Urinary bladder (tissue), 3 donors: ENCODE measurements at regions not wholly inside any gene's neighbourhood (a gene's known extent, or its start where the extent isn't known, plus 50 kb on each side); places are given as distances from the start of the nearest gene placed in this dataset.

ENCODE experiments used
- DNase-seq: peaks from one replicate; pipeline ENCODE4 v3.0.0-alpha.2; 2015; ENCODE audit errors: extremely low spot score
- H3K27ac ChIP-seq: one replicate; pipeline ENCODE4 v1.5.1; 2013; ENCODE audit warnings: low read depth, mild to moderate bottlenecking, moderate library complexity
- H3K36me3 ChIP-seq: one replicate; pipeline ENCODE4 v1.6.1; 2013; ENCODE audit warnings: mild to moderate bottlenecking, moderate library complexity; ENCODE audit not compliant: insufficient read depth
- H3K4me1 ChIP-seq: one replicate; pipeline ENCODE4 v1.6.1; 2013; ENCODE audit warnings: mild to moderate bottlenecking, moderate library complexity; ENCODE audit not compliant: insufficient read depth
- H3K4me3 ChIP-seq: one replicate; pipeline ENCODE4 v1.5.1; 2013; ENCODE audit warnings: low read depth, low read length
- WGBS: extraction: QIAGEN DNeasy Blood & Tissue Kit; methylation state at CpG from one replicate; pipeline ENCODE4 v1.1.7; 2013; 5-methylcytosine and 5-hydroxymethylcytosine counted together
- donor health status: healthy with polysubstance abuse.
- donor health status: healthy.

GRCh38 chr9:85151741-85152140 lies 482.2 kb downstream of the NTRK2 start:
- 88% methylated on average over 5 of the region's 5 CpGs for WGBS
- Histone ChIP-seq H3K27ac (no peak overlapping the region), H3K4me1 (no peaks in the 10 kb centered on the region), H3K36me3 (no peaks in the 10 kb centered on the region), H3K4me3 (no peak overlapping the region)
- no peak for DNase-seq

- Histone ChIP-seq H3K36me3 (no peaks in the 10 kb centered on the region), H3K4me1 (no peaks in the 10 kb centered on the region), H3K4me3 (no peak overlapping the region), H3K27ac (no peak overlapping the region)
- DNase-seq, result no peak
- 31% methylated on average over 3 of the region's 3 CpGs for WGBS
Observed at GRCh38 chr9:85151162-85151561, 481.6 kb downstream of the NTRK2 start.

- WGBS, result 51% methylated on average over 4 of the region's 4 CpGs
- Histone ChIP-seq H3K36me3 (no peaks in the 10 kb centered on the region), H3K4me1 (no peaks in the 10 kb centered on the region), H3K27ac (no peak overlapping the region), H3K4me3 (no peak overlapping the region)
- no peak for DNase-seq
Observed at GRCh38 chr9:85147046-85147640, 477.6 kb downstream of the NTRK2 start.

- Histone ChIP-seq H3K27ac (no peak overlapping the region), H3K36me3 (no peaks in the 10 kb centered on the region), H3K4me3 (no peak overlapping the region), H3K4me1 (no peaks in the 10 kb centered on the region)
- 88% methylated on average over 1 of the region's 1 CpG for WGBS
- no peak for DNase-seq
Observed at GRCh38 chr9:85142968-85143367, 473.4 kb downstream of the NTRK2 start.

GRCh38 chr9:85142496-85142911 lies 473.0 kb downstream of the NTRK2 start:
- Histone ChIP-seq H3K27ac (no peak overlapping the region), H3K4me1 (no peaks in the 10 kb centered on the region), H3K4me3 (no peak overlapping the region), H3K36me3 (no peaks in the 10 kb centered on the region)
- WGBS, result 74% methylated on average over 4 of the region's 4 CpGs
- no peak for DNase-seq

GRCh38 chr9:85137696-85138095 lies 468.2 kb downstream of the NTRK2 start:
- no peak overlapping the region for H3K4me3 ChIP-seq
- DNase-seq, result no peak
- H3K4me1 ChIP-seq, result no peaks in the 10 kb centered on the region
- 52% methylated on average over 5 of the region's 5 CpGs for WGBS
- H3K27ac ChIP-seq, result no peak overlapping the region
- H3K36me3 ChIP-seq, result no peaks in the 10 kb centered on the region

- Histone ChIP-seq H3K36me3 (no peaks in the 10 kb centered on the region), H3K4me1 (no peaks in the 10 kb centered on the region), H3K27ac (no peak overlapping the region), H3K4me3 (no peak overlapping the region)
- DNase-seq, result no peak
- WGBS, result 90% methylated on average over 7 of the region's 7 CpGs
Observed at GRCh38 chr9:85136987-85137386, 467.5 kb downstream of the NTRK2 start.

GRCh38 chr9:85136507-85136906 lies 467.0 kb downstream of the NTRK2 start:
- no peak for DNase-seq
- no peaks in the 10 kb centered on the region for H3K36me3 ChIP-seq
- H3K4me3 ChIP-seq, result no peak overlapping the region
- H3K4me1 ChIP-seq, result no peaks in the 10 kb centered on the region
- H3K27ac ChIP-seq, result no peak overlapping the region

- H3K27ac ChIP-seq, result no peak overlapping the region
- WGBS, result 86% methylated on average over 3 of the region's 3 CpGs
- H3K4me1 ChIP-seq, result no peaks in the 10 kb centered on the region
- no peak overlapping the region for H3K4me3 ChIP-seq
- H3K36me3 ChIP-seq, result no peaks in the 10 kb centered on the region
- no peak for DNase-seq
Observed at GRCh38 chr9:85130764-85131163, 461.2 kb downstream of the NTRK2 start.

GRCh38 chr9:85130260-85130659 lies 460.7 kb downstream of the NTRK2 start:
- no peak overlapping the region for H3K27ac ChIP-seq
- DNase-seq, result no peak
- H3K4me3 ChIP-seq, result no peak overlapping the region
- H3K4me1 ChIP-seq, result no peaks in the 10 kb centered on the region
- H3K36me3 ChIP-seq, result no peaks in the 10 kb centered on the region
- 82% methylated on average over 2 of the region's 2 CpGs for WGBS

- Histone ChIP-seq H3K27ac (no peak overlapping the region), H3K4me3 (no peak overlapping the region), H3K4me1 (no peaks in the 10 kb centered on the region), H3K36me3 (no peaks in the 10 kb centered on the region)
- 79% methylated on average over 2 of the region's 2 CpGs for WGBS
- DNase-seq, result no peak
Observed at GRCh38 chr9:85129514-85129913, 460.0 kb downstream of the NTRK2 start.

GRCh38 chr9:85118990-85119755 lies 449.6 kb downstream of the NTRK2 start:
- Histone ChIP-seq H3K4me1 (no peaks in the 10 kb centered on the region), H3K27ac (no peak overlapping the region), H3K36me3 (no peaks in the 10 kb centered on the region), H3K4me3 (no peak overlapping the region)
- DNase-seq, result no peak
- WGBS, result 94% methylated on average over 1 of the region's 1 CpG

GRCh38 chr9:85117831-85118230 lies 448.3 kb downstream of the NTRK2 start:
- no peaks in the 10 kb centered on the region for H3K36me3 ChIP-seq
- H3K27ac ChIP-seq, result no peak overlapping the region
- whole genome bisulfite sequencing, result 59% methylated on average over 4 of the region's 4 CpGs
- no peak overlapping the region for H3K4me3 ChIP-seq
- no peak for DNase-seq
- no peaks in the 10 kb centered on the region for H3K4me1 ChIP-seq

GRCh38 chr9:85115473-85115872 lies 445.9 kb downstream of the NTRK2 start:
- Histone ChIP-seq H3K4me3 (no peak overlapping the region), H3K4me1 (no peaks in the 10 kb centered on the region), H3K27ac (no peak overlapping the region), H3K36me3 (no peaks in the 10 kb centered on the region)
- WGBS, result 74% methylated on average over 2 of the region's 2 CpGs
- no peak for DNase-seq
